Right lobe of liver (tissue), 6 donors: ENCODE measurements at regions not wholly inside any gene's neighbourhood (a gene's known extent, or its start where the extent isn't known, plus 50 kb on each side); places are given as distances from the start of the nearest gene placed in this dataset.

ENCODE experiments used
- ATAC-seq, 4 donors: fragments of 200-7000 bp; cut with Tn5 transposase; one replicate each; pipeline ENCODE4 v1.9.1; 2020; ENCODE audit warnings: mild to moderate bottlenecking in 4 of 4, moderate library complexity in 4 of 4
- DNase-seq, 3 donors: peaks; one replicate each; pipeline ENCODE4 v3.0.0-alpha.2; 2020
- H3K27ac ChIP-seq, 3 donors: fragments of 200-600 bp; one replicate each; pipeline ENCODE4 v1.8.0; 2022
- H3K27me3 ChIP-seq, 2 donors: fragments of 200-600 bp; one replicate each; pipeline ENCODE4 v1.8.0; 2022
- H3K36me3 ChIP-seq, 4 donors: fragments of 200-600 bp; sonication (generic) in 1 of 4; one replicate each; pipeline versions ENCODE4 v1.5.1 to v1.8.0; 2017 to 2022; ENCODE audit warnings: control low read depth in 1 of 4
- H3K4me1 ChIP-seq, 4 donors: fragments of 200-600 bp; sonication (generic) in 1 of 4; one replicate each; pipeline versions ENCODE4 v1.5.1 to v1.8.0; 2017 to 2022; ENCODE audit warnings: control low read depth in 1 of 4
- H3K4me3 ChIP-seq, 3 donors: fragments of 200-600 bp; one replicate each; pipeline ENCODE4 v1.8.0; 2022
- H3K9me3 ChIP-seq, 4 donors: fragments of 200-600 bp; sonication (generic) in 1 of 4; one replicate each; pipeline versions ENCODE4 v1.5.1 to v1.8.0; 2017 to 2022; ENCODE audit warnings: control low read depth in 1 of 4
- POLR2A ChIP-seq: fragments of 450-650 bp; IDR thresholded peaks from one replicate; pipeline ENCODE4 v1.6.1; 2017; ENCODE audit warnings: antibody characterized with exemption, mild to moderate bottlenecking
- WGBS: methylation state at CpG from one replicate; pipeline ENCODE4 v1.1.6; 2018; ENCODE audit warnings: low coverage, low lambda C conversion rate; ENCODE audit not compliant: insufficient coverage; ENCODE audit errors: missing lambda C conversion rate; 5-methylcytosine and 5-hydroxymethylcytosine counted together
- intact Hi-C, 2 donors: fragments of 100-400 bp; cut with DNase I; formaldehyde crosslinking; loops; one replicate each; pipeline versions ENCODE4 v1.11.2 to v1.14.1; 2022
- TF ChIP-seq, protein P1 (sequence below), 4 donors: fragments of 200-600 bp in 3 of 4; fragments of 450-650 bp in 1 of 4; IDR thresholded peaks; one replicate each; pipeline versions ENCODE4 v1.5.1 to v1.8.0; 2016 to 2022; ENCODE audit warnings: antibody characterized with exemption in 4 of 4, mild to moderate bottlenecking in 2 of 4
- donor health status: DM: no; HTN: yes; CAD: no.
- donor health status: DM: no; HTN: no; CAD: no.
- donor health status: DM: no; HTN: no; CAD: no.
- donor health status: DM: no; HTN: yes; CAD: no.
- donor health status: DM: no; HTN: yes; CAD: no.

GRCh38 chr4:162804351-162804924, 362.3 kb downstream of the NAF1 start:
- ATAC-seq (no peak), DNase-seq (no peak)
- no peak for TF ChIP-seq POLR2A
- TF ChIP-seq, protein P1, sequence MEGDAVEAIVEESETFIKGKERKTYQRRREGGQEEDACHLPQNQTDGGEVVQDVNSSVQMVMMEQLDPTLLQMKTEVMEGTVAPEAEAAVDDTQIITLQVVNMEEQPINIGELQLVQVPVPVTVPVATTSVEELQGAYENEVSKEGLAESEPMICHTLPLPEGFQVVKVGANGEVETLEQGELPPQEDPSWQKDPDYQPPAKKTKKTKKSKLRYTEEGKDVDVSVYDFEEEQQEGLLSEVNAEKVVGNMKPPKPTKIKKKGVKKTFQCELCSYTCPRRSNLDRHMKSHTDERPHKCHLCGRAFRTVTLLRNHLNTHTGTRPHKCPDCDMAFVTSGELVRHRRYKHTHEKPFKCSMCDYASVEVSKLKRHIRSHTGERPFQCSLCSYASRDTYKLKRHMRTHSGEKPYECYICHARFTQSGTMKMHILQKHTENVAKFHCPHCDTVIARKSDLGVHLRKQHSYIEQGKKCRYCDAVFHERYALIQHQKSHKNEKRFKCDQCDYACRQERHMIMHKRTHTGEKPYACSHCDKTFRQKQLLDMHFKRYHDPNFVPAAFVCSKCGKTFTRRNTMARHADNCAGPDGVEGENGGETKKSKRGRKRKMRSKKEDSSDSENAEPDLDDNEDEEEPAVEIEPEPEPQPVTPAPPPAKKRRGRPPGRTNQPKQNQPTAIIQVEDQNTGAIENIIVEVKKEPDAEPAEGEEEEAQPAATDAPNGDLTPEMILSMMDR (IDR thresholded peaks at IDR 0.05): no peak
- no peaks in the 10 kb centered on the region for H3K9me3 ChIP-seq
- intact Hi-C loops: no loop called here
- H3K36me3 ChIP-seq: no peaks in the 10 kb centered on the region
- no peaks in the 10 kb centered on the region for H3K4me1 ChIP-seq
- no peak overlapping the region for H3K4me3 ChIP-seq
- no peaks in the 10 kb centered on the region for H3K27me3 ChIP-seq
- no peak overlapping the region for H3K27ac ChIP-seq
- WGBS: 54% methylated on average over 4 of the region's 4 CpGs

GRCh38 chr4:162803378-162803777, 363.3 kb downstream of the NAF1 start:
- no peak for ATAC-seq

DNA sequence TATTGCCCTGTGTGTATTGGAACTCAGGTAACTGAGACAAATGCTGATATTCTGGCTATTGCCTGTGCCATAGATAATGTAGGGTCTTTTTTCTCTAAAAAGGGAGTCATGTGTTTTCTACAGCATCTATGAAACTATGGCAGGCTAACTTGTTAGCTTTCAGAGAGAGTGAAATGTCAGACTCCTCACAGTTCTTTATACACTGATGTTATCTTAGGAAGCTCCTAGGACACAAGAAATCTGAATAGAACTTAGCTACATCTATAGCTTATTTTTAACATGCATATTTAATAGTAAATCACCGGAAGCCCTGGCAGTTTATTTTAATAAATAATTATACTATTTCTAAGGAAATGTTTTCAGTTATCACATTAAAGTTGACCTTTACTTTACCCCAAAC, 369.6 kb downstream of the NAF1 start:
- WGBS: 95% methylated on average over 1 of the region's 1 CpG
- DNase-seq: no peak
- Histone ChIP-seq H3K9me3 (no peaks in the 10 kb centered on the region), H3K4me1 (no peaks in the 10 kb centered on the region), H3K4me3 (no peak overlapping the region), H3K36me3 (no peaks in the 10 kb centered on the region), H3K27me3 (no peaks in the 10 kb centered on the region), H3K27ac (no peak overlapping the region)
- no peak for ATAC-seq
- intact Hi-C loops: no loop called here
- TF ChIP-seq, protein P1 (IDR thresholded peaks at IDR 0.05): no peak
- no peak for TF ChIP-seq POLR2A

More at GRCh38 chr4:162803378-162803777, 363.3 kb downstream of the NAF1 start:
- H3K4me1 ChIP-seq: no peaks in the 10 kb centered on the region
- no peaks in the 10 kb centered on the region for H3K9me3 ChIP-seq
- DNase-seq: no peak
- no peaks in the 10 kb centered on the region for H3K36me3 ChIP-seq
- no peaks in the 10 kb centered on the region for H3K27me3 ChIP-seq
- no peak overlapping the region for H3K4me3 ChIP-seq
- intact Hi-C loops: no loop called here
- no peak overlapping the region for H3K27ac ChIP-seq
- TF ChIP-seq, protein P1 (IDR thresholded peaks at IDR 0.05): no peak
- no peak for TF ChIP-seq POLR2A

GRCh38 chr4:162793571-162793970, 373.1 kb downstream of the NAF1 start:
- WGBS: 38% methylated on average over 2 of the region's 2 CpGs
- Histone ChIP-seq H3K27ac (no peak overlapping the region), H3K9me3 (no peaks in the 10 kb centered on the region), H3K4me1 (no peaks in the 10 kb centered on the region), H3K4me3 (no peak overlapping the region), H3K27me3 (peaks cover 0 to 4% of the 10 kb centered on the region in 2 donors), H3K36me3 (no peaks in the 10 kb centered on the region)
- ATAC-seq: no peak
- DNase-seq: no peak
- TF ChIP-seq POLR2A: no peak
- TF ChIP-seq, protein P1 (IDR thresholded peaks at IDR 0.05): no peak
- intact Hi-C loops: no loop called here

DNA sequence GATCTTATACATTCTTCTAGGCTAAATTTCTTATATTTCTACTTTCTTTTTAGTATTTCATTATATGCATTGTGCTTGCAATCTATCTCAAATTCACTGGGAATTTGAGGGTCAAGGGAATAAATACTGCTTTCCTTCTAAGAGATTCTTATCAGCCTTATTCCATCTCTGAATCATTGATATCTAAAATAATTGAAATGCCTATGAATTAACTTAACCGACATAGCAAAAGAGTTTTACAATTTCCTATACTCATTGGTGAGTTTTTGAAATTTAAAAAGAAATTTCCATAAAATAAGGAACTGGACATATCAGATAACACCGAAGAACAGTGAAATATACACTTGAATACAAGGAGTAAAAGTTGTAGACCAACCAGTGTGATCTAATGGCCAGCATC, 373.7 kb downstream of the NAF1 start:
- DNase-seq: no peak
- ATAC-seq: no peak
- TF ChIP-seq, protein P1 (IDR thresholded peaks at IDR 0.05): no peak
- TF ChIP-seq POLR2A: no peak
- WGBS: 34% methylated on average over 2 of the region's 2 CpGs
- Histone ChIP-seq H3K27me3 (peaks cover 0 to 4% of the 10 kb centered on the region in 2 donors), H3K4me3 (no peak overlapping the region), H3K27ac (no peak overlapping the region), H3K9me3 (no peaks in the 10 kb centered on the region), H3K4me1 (no peaks in the 10 kb centered on the region), H3K36me3 (no peaks in the 10 kb centered on the region)
- intact Hi-C loops: no loop called here
